NB4 (cell line): ENCODE measurements at regions not wholly inside any gene's neighbourhood (a gene's known extent, or its start where the extent isn't known, plus 50 kb on each side); places are given as distances from the start of the nearest gene placed in this dataset.
A peak's percentile ranks its signal among the peaks of the same experiment; 100 is the strongest.

Experiments used
- DNase-seq: peaks from one replicate; pipeline ENCODE4 v3.0.0; 2010; ENCODE audit warnings: low read depth
- H3K4me3 ChIP-seq: one replicate; pipeline ENCODE4 v1.5.1; 2011; ENCODE audit warnings: mild to moderate bottlenecking, low read depth, low read length, moderate library complexity
- MYC ChIP-seq: IDR thresholded peaks from 2 replicates; pipeline ENCODE4 v1.6.1; 2011; ENCODE audit warnings: low read depth, low read length
- POLR2A ChIP-seq: IDR thresholded peaks from 2 replicates; pipeline ENCODE4 v1.6.1; 2011; ENCODE audit warnings: mild to moderate bottlenecking; ENCODE audit not compliant: insufficient read length; ENCODE audit errors: extremely low read depth
- TF ChIP-seq, protein P1 (sequence below): IDR thresholded peaks from 2 replicates; pipeline ENCODE4 v1.6.1; 2011; ENCODE audit warnings: low read depth, low read length
- TF ChIP-seq, protein P2 (sequence below): IDR thresholded peaks from one replicate; pipeline ENCODE4 v1.5.1; 2012; ENCODE audit warnings: low read depth, low read length

DNA sequence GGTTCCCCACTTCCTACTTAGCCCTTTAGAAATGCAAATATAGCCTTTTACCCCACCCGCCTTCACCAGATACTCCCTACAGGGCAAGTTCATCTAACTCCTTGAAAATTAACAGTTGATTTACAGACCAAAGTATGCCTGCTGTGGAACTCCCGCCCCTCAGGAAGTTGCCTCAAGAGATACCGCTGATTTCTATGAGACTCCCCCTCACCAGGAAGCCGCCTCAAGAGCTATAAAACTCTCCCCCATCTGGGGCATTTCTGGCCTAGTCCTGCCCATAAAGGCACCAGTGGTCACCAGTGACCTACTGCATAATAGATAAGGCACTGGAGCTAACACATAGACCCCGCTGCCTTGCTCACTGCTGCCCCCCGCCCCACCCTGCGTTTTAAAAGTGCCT is 201.7 kb upstream of the UBL3 start:
- H3K4me3 ChIP-seq, result peak overlapping the region; percentile 47
- TF ChIP-seq, protein P1, sequence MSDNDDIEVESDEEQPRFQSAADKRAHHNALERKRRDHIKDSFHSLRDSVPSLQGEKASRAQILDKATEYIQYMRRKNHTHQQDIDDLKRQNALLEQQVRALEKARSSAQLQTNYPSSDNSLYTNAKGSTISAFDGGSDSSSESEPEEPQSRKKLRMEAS, result 0 out of 2 replicates have a peak, but pooled peaks have one; percentile 0
- TF ChIP-seq POLR2A (no peak), MYC (no peak)
- TF ChIP-seq, protein P2, sequence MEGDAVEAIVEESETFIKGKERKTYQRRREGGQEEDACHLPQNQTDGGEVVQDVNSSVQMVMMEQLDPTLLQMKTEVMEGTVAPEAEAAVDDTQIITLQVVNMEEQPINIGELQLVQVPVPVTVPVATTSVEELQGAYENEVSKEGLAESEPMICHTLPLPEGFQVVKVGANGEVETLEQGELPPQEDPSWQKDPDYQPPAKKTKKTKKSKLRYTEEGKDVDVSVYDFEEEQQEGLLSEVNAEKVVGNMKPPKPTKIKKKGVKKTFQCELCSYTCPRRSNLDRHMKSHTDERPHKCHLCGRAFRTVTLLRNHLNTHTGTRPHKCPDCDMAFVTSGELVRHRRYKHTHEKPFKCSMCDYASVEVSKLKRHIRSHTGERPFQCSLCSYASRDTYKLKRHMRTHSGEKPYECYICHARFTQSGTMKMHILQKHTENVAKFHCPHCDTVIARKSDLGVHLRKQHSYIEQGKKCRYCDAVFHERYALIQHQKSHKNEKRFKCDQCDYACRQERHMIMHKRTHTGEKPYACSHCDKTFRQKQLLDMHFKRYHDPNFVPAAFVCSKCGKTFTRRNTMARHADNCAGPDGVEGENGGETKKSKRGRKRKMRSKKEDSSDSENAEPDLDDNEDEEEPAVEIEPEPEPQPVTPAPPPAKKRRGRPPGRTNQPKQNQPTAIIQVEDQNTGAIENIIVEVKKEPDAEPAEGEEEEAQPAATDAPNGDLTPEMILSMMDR, result peak; percentile 23
- DNase-seq, result peak; percentile 98

DNA sequence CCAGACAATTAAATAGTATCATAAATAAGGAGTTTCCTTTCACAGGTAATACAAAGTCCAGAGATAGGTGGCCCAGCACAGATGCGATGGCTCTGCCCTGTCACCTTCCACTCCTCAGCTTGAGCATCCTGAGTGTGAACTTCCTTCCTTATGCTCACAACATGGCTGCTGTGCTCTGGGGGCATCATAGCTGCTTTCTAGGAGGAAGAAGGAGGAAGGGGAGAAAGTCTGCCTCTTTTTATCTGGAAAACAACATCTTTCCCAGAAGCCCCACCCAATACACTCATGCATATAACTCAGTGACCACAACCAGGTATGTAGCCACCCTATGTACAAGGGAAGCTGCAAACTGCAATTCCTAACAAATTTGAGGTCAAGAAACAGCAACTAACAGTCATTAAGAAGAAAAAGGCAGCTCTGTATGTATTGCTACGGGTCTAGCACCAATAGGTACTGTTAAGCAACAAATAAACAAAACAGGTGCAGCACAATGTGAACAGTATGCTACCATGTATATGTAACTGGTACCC is 201.2 kb upstream of the UBL3 start:
- peak overlapping the region; percentile 47 for H3K4me3 ChIP-seq
- TF ChIP-seq MYC, result 0 out of 2 replicates have a peak, but pooled peaks have one; percentile 30
- TF ChIP-seq, protein P2, result no peak
- TF ChIP-seq POLR2A, result peak; percentile 7
- TF ChIP-seq, protein P1, result peak; percentile 31; the same call in 1 of the 2 replicates
- DNase-seq, result peak; percentile 64

DNA sequence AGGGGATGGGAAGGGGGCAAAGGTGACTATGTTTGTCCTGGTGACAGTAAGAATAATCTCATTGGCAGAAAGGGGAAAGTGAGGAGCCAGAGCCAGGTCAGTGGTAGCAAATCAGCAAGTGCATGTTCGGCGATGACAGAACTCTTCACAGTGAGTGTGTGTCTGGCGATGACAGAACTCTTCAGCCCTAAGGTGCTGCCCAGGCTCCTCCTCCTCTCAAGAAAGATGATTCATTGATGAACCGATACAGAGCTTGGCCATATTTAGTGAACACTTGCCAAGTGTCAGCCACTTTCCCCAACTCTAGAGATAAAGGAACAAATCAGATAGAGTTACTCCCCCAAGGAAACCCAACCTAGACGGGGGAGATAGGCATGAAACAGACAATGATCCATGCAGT is 199.3 kb upstream of the UBL3 start:
- TF ChIP-seq, protein P2, result no peak
- TF ChIP-seq, protein P1, result no peak
- no peak for TF ChIP-seq POLR2A
- no peak for TF ChIP-seq MYC
- no peak overlapping the region for H3K4me3 ChIP-seq
- peak; percentile 24 for DNase-seq

DNA sequence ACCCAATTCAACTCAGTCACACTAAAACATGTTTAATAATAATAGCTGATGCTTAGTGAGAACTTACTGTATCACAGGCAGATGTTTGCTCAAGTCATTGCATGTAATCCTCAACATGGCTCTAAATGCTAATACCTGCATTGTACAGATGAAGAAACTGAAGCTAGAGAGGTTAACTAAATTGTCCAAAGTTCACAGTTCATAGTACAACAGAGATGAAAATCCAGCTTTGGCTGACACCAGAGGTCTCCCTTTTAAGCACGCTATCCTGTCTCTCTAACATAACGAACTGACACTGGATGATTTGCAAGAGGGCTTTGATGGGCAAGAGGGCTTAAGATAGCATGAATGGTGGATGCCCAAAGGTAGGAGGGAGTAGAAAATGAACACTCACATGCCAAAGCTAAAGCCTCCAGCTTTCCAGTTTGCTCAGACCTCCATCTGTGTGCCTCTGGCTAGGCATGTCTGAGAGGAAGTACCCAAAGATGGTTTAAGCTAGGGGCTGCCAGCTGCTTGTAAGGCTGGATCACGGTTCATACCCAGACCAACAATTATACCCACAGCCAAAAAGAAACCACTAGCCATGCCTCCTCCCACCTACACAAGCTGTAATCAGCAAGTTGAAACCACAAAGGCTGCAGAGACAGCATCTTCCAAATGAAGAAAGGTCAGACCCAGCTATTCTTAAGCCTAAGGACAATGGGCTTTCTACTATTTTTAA is 196.9 kb upstream of the UBL3 start:
- TF ChIP-seq, protein P1, result no peak
- TF ChIP-seq MYC (0 out of 2 replicates have a peak, but pooled peaks have one; percentile 12), POLR2A (no peak)
- TF ChIP-seq, protein P2, result no peak
- DNase-seq, result peak; percentile 93
- H3K4me3 ChIP-seq, result no peak overlapping the region

DNA sequence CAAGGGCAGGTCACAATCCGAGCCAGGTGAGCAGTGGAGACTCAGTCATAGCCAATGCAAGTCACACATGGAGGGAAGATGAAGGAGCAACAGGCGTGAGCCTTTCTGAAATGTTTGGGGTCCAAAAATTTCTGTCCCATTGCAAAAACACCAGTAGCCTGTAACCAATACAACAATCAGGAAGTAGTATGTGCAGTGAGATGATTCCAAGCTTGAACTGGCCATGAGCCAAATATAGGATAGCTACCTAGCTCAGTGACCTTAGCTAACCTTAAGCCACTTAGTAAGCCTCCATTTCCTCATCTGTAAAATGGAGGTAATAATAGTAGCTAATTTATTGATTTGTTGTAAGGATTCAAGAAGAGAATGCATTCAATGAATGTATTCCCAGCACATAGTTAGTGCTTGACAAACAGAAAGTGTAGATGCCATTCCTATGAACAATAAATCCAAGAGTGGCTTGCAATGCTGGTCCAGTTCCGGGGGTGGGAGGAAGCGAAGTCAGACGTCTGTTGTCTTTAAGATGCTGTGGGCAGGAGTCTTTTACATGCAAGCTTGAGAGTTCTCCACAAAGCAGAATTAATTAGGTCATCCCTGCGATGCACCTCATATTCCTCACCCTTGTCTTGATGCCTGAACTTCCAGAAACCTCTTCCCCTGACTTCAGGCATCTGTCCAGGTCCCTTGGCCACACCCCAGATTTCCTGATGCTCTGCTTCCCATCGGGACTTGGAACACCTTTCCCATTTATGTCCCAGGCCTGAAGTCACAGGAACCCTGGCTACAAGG is 195.7 kb upstream of the UBL3 start:
- DNase-seq, result peak; percentile 46

More for the DNA sequence above, 195.7 kb upstream of the UBL3 start:
- TF ChIP-seq POLR2A, result no peak
- TF ChIP-seq, protein P1, result no peak
- TF ChIP-seq, protein P2, result no peak
- TF ChIP-seq MYC, result no peak
- no peak overlapping the region for H3K4me3 ChIP-seq
